Endodermal cell (in vitro differentiated cells): ENCODE measurements at regions not wholly inside any gene's neighbourhood (a gene's known extent, or its start where the extent isn't known, plus 50 kb on each side); places are given as distances from the start of the nearest gene placed in this dataset.

ENCODE experiments used
- DNase-seq: peaks from one replicate; pipeline ENCODE4 v3.0.0-alpha.2; 2017
- H3K27ac ChIP-seq: 2 replicates; pipeline ENCODE4 v1.5.1; 2013; ENCODE audit warnings: mild to moderate bottlenecking, low read depth, low read length, moderate library complexity
- H3K27me3 ChIP-seq: 2 replicates; pipeline ENCODE4 v1.6.1; 2013; ENCODE audit warnings: mild to moderate bottlenecking, low read length, moderate library complexity; ENCODE audit not compliant: insufficient read depth, control insufficient read depth, poor library complexity, severe bottlenecking
- H3K36me3 ChIP-seq: 2 replicates; pipeline ENCODE4 v1.7.0; 2013; ENCODE audit warnings: mild to moderate bottlenecking, low read length, moderate library complexity; ENCODE audit not compliant: control insufficient read depth, insufficient read depth
- H3K4me1 ChIP-seq: one replicate; pipeline ENCODE4 v1.7.0; 2013; ENCODE audit warnings: low read length; ENCODE audit not compliant: control insufficient read depth, insufficient read depth
- H3K4me3 ChIP-seq: 2 replicates; pipeline ENCODE4 v1.5.1; 2013; ENCODE audit warnings: mild to moderate bottlenecking, low read length, moderate library complexity
- H3K9ac ChIP-seq: 2 replicates; pipeline ENCODE4 v1.6.1; 2013; ENCODE audit warnings: mild to moderate bottlenecking, low read length, moderate library complexity; ENCODE audit not compliant: poor library complexity, severe bottlenecking; ENCODE audit errors: extremely low read depth
- H3K9me3 ChIP-seq: 2 replicates; pipeline ENCODE4 v1.6.1; 2013; ENCODE audit warnings: mild to moderate bottlenecking, low read length, moderate library complexity; ENCODE audit not compliant: control insufficient read depth
- H3K27ac Mint-ChIP-seq: 2 replicates; pipeline ENCODE4 v1.8.0; 2020; ENCODE audit warnings: mixed read lengths
- H3K27me3 Mint-ChIP-seq: 2 replicates; pipeline ENCODE4 v1.8.0; 2021; ENCODE audit warnings: mild to moderate bottlenecking, mixed read lengths; ENCODE audit not compliant: insufficient read depth
- H3K36me3 Mint-ChIP-seq: 2 replicates; pipeline ENCODE4 v1.8.0; 2020; ENCODE audit warnings: low read depth, mixed read lengths
- H3K4me1 Mint-ChIP-seq: 2 replicates; pipeline ENCODE4 v1.8.0; 2020; ENCODE audit warnings: mixed read lengths
- H3K4me3 Mint-ChIP-seq: 2 replicates; pipeline ENCODE4 v1.8.0; 2020; ENCODE audit warnings: mild to moderate bottlenecking, moderate library complexity, mixed read lengths
- H3K9me3 Mint-ChIP-seq: 2 replicates; pipeline ENCODE4 v1.8.0; 2020; ENCODE audit warnings: mild to moderate bottlenecking, mixed read lengths
- CTCF ChIP-seq: fragments of 200-600 bp; sonication (generic); conservative IDR thresholded peaks from 2 replicates; pipeline ENCODE4 v1.5.0; 2021; ENCODE audit warnings: antibody characterized with exemption, mild to moderate bottlenecking
- WGBS, 2 experiments: methylation state at CpG; one replicate each; pipeline versions ENCODE4 v1.1.5 to v1.1.7; 2013; ENCODE audit warnings: missing lambda C conversion rate in 2 of 2, mixed read lengths in 1 of 2; ENCODE audit not compliant: insufficient coverage in 1 of 2, insufficient read length in 1 of 2; 5-methylcytosine and 5-hydroxymethylcytosine counted together

GRCh38 chr13:73984949-73985691 lies 149.1 kb downstream of the KLF12 start:
- H3K9me3 ChIP-seq, result no peaks in the 10 kb centered on the region

GRCh38 chr13:73984201-73984600 lies 150.0 kb downstream of the KLF12 start:
- no peak overlapping the region for H3K4me3 ChIP-seq
- no peak overlapping the region for H3K27ac ChIP-seq
- Mint-ChIP-seq H3K27ac (no peak overlapping the region), H3K9me3 (no peaks in the 10 kb centered on the region), H3K36me3 (no peaks in the 10 kb centered on the region), H3K27me3 (peaks cover 19% of the 10 kb centered on the region), H3K4me3 (no peak overlapping the region), H3K4me1 (peaks cover 20% of the 10 kb centered on the region)
- H3K9me3 ChIP-seq, result no peaks in the 10 kb centered on the region
- peaks cover 3% of the 10 kb centered on the region for H3K4me1 ChIP-seq
- H3K9ac ChIP-seq, result no peak overlapping the region
- WGBS, 2 experiments, result 87 to 90% methylated on average over 7 to 11 of the region's 11 CpGs
- TF ChIP-seq CTCF, result no peak
- H3K27me3 ChIP-seq, result peaks cover 42% of the 10 kb centered on the region
- H3K36me3 ChIP-seq, result no peaks in the 10 kb centered on the region
- no peak for DNase-seq

More at GRCh38 chr13:73984949-73985691, 149.1 kb downstream of the KLF12 start:
- H3K4me1 ChIP-seq, result peaks cover 3% of the 10 kb centered on the region
- peaks cover 42% of the 10 kb centered on the region for H3K27me3 ChIP-seq
- H3K9ac ChIP-seq, result no peak overlapping the region
- TF ChIP-seq CTCF, result peak; percentile 12
- H3K4me3 ChIP-seq, result no peak overlapping the region
- no peak overlapping the region for H3K27ac ChIP-seq
- peak; percentile 56 for DNase-seq
- Mint-ChIP-seq H3K4me1 (peaks cover 22% of the 10 kb centered on the region), H3K9me3 (no peaks in the 10 kb centered on the region), H3K4me3 (no peak overlapping the region), H3K36me3 (no peaks in the 10 kb centered on the region), H3K27ac (no peak overlapping the region), H3K27me3 (peaks cover 19% of the 10 kb centered on the region)
- no peaks in the 10 kb centered on the region for H3K36me3 ChIP-seq
- 87 to 93% methylated on average over 9 to 11 of the region's 11 CpGs for WGBS, 2 experiments

- no peak for DNase-seq
- H3K27ac Mint-ChIP-seq, result no peak overlapping the region
- peaks cover 18% of the 10 kb centered on the region for H3K4me1 Mint-ChIP-seq
- no peaks in the 10 kb centered on the region for H3K9me3 ChIP-seq
- H3K27ac ChIP-seq, result no peak overlapping the region
- H3K9ac ChIP-seq, result no peak overlapping the region
- no peak for TF ChIP-seq CTCF
- peaks cover 16% of the 10 kb centered on the region for H3K27me3 Mint-ChIP-seq
- WGBS, 2 experiments, result 92 to 96% methylated on average over 6 of the region's 6 CpGs
- H3K9me3 Mint-ChIP-seq, result no peaks in the 10 kb centered on the region
- no peaks in the 10 kb centered on the region for H3K36me3 Mint-ChIP-seq
- H3K4me3 ChIP-seq, result no peak overlapping the region
- H3K27me3 ChIP-seq, result peaks cover 32% of the 10 kb centered on the region
- H3K4me3 Mint-ChIP-seq, result no peak overlapping the region
- peaks cover 3% of the 10 kb centered on the region for H3K4me1 ChIP-seq
- no peaks in the 10 kb centered on the region for H3K36me3 ChIP-seq
Observed at GRCh38 chr13:73983109-73983508, 151.1 kb downstream of the KLF12 start.
